ENCODE measurements at regions not wholly inside any gene's neighbourhood (a gene's known extent, or its start where the extent isn't known, plus 50 kb on each side); places are given as distances from the start of the nearest gene placed in this dataset.

GRCh38 chr6:90382760-90383159 lies 86.1 kb upstream of the BACH2 start:
- peaks cover 3% of the 10 kb centered on the region for H3K27me3 Mint-ChIP-seq (ENCODE audit: insufficient read depth, low read depth, poor library complexity)
- no peak overlapping the region for H3K27ac ChIP-seq (ENCODE audit: low read depth)
- TF ChIP-seq NANOG (IDR thresholded peaks at IDR 0.05; ENCODE audit: borderline replicate concordance) = no peak
- no peak for TF ChIP-seq EZH2 (IDR thresholded peaks at IDR 0.05; ENCODE audit: low read depth, unreplicated experiment)
- no peak for TF ChIP-seq ZNF462 (CRISPR knock-in tag; IDR thresholded peaks at IDR 0.05)
- TF ChIP-seq CREB1 (CRISPR knock-in tag; IDR thresholded peaks at IDR 0.05; ENCODE audit: low read depth) = no peak
- no peak for TF ChIP-seq ETS1 (IDR thresholded peaks at IDR 0.05)
- TF ChIP-seq ZNF114 (CRISPR knock-in tag; IDR thresholded peaks at IDR 0.05) = no peak
- no peak for TF ChIP-seq POLR2AphosphoS5 (IDR thresholded peaks at IDR 0.05; ENCODE audit: low read depth)
- TF ChIP-seq EZH2phosphoT487 (IDR thresholded peaks at IDR 0.05; ENCODE audit: unreplicated experiment) = no peak
- no peak for TF ChIP-seq ZNF331 (CRISPR knock-in tag; IDR thresholded peaks at IDR 0.05; ENCODE audit: low read depth)
- no peak for TF ChIP-seq CTCF (conservative IDR thresholded peaks at IDR 0.05; ENCODE audit: low read depth in 2 of 2)
- TF ChIP-seq REST (IDR thresholded peaks at IDR 0.05; ENCODE audit: unreplicated experiment) = no peak
- no peak for TF ChIP-seq STAT1 (IDR thresholded peaks at IDR 0.05; ENCODE audit: unreplicated experiment)
- TF ChIP-seq JUNB (IDR thresholded peaks at IDR 0.05; ENCODE audit: unreplicated experiment) = no peak
- 0 out of 2 replicates have a peak, but pooled peaks cover 3% of the 10 kb centered on the region for H3F3A ChIP-seq (replicated peaks; ENCODE audit: low read depth)
- no peaks in the 10 kb centered on the region for H4K20me1 ChIP-seq (replicated peaks; ENCODE audit: insufficient read depth)
- no peak overlapping the region for H3K4me2 ChIP-seq
- H3K27ac Mint-ChIP-seq = no peak overlapping the region
- no peak overlapping the region for H2AFZ ChIP-seq
- H3K4me3 ChIP-seq = no peak overlapping the region
- no peak for ATAC-seq
- H3K4me1 ChIP-seq (ENCODE audit: insufficient read depth) = peaks cover 52% of the 10 kb centered on the region
- no peaks in the 10 kb centered on the region for H3K79me2 ChIP-seq (replicated peaks; ENCODE audit: insufficient read depth)
- H3K9me3 Mint-ChIP-seq = no peaks in the 10 kb centered on the region
- DNase-seq (ENCODE audit: low spot score) = peak; percentile 24
- H3K36me3 ChIP-seq (ENCODE audit: insufficient read depth) = no peaks in the 10 kb centered on the region
- no peaks in the 10 kb centered on the region for H3K9me2 ChIP-seq (ENCODE audit: insufficient read depth)
- H3K4me1 Mint-ChIP-seq = peaks cover 55% of the 10 kb centered on the region
- no peaks in the 10 kb centered on the region for H3K36me3 Mint-ChIP-seq (ENCODE audit: low read depth)
- no peaks in the 10 kb centered on the region for H3K27me3 ChIP-seq (ENCODE audit: insufficient read depth)
- no peak overlapping the region for H3K4me3 Mint-ChIP-seq
